GM21723 (cell line): ENCODE measurements at regions not wholly inside any gene's neighbourhood (a gene's known extent, or its start where the extent isn't known, plus 50 kb on each side); places are given as distances from the start of the nearest gene placed in this dataset.
"Not testable (repeated sequence)": the region's sequence is repeated elsewhere in the genome, so short reads cannot be mapped to it uniquely, and the experiment has no call there.

Source experiments
- ATAC-seq: cut with Tn5 transposase; IDR thresholded peaks from one replicate; pipeline ENCODE4 v1.9.1; 2021; ENCODE audit warnings: mild to moderate bottlenecking, moderate library complexity; ENCODE audit not compliant: unreplicated experiment

DNA sequence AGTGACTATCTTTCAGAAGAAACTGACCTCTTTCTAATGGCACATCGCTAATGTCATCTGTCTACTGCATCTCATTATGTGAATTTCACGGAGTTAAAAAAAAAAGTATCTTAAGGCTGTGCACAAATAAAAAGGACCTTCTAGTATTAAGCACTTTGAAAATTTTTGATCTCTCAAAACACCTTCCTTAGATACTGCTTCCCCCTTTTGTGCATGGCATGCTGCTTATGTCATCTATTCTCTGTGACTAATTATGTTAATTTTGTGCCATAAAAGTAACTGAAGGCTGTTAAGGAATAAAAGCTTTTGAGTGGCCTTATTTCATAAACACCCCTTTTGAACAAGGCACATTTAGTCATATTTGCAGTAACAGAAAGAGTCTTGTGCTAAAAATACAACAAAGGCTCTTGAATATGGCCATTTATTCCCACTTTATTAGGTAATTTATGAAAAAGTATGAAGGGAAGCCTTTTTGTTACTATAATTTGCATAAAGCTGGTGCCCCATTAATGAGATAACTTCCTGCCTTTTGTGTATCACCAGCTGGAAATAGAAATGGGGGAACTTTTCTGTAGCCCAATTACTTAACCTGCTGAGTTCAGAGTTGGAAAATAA lies 1412.0 kb upstream of the ZEB2 start:
- no peak for ATAC-seq

DNA sequence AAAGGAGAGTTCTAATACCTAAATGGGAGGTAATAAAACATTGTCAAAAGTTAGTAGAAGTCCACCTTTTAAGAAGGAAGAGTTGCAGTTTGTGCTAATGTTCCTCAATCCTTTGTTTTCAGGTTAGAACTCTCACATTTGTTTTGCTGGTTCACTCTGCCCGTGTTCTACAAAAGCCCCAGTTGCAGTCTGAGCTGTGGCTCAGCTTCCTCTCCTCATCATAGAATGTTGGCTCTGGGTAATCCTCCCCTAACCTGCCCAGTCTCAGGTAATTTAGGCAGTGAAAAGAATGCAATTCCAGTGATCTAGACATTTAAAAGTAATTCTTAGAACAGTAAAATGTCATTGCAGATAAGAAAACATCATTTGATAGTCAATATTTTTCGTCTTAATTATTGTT lies 1410.4 kb upstream of the ZEB2 start:
- ATAC-seq = no peak

DNA sequence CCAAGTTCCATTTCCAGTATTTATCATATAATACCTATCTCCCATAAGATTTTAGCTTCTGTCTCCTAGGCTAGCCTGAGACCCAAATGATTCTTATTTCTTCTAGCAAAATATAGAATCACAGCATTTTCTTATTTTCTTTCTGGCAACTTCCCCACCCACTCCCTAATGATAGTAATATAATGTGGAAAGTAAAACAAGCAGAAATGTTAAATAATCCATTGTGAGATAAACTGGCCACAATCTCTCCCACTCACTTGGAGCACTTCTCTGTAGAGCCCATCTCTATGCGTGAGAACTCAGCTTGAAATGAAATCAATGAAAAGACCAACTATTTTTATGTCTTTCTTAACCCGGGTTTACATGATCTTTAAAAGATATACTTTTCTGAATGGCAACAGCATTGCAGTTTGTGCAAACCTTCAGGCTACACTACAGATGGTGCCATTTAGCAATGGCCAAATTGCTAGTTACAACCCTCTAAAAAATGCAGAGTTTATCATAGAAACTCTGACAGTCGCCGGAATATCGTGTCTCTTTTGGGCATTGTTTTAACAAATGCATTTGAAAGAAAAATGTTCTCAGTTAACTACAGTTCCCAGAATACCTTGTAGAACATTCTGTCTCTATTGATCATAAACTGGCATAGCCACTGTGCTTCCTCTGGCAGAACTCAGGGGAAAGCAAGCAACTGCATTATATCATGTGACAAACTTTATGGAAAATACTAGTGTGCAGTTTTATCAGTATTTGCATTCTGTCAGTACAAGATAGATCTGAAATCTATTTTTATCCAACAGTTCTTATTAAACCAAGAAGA lies 1407.4 kb upstream of the ZEB2 start:
- no peak for ATAC-seq

DNA sequence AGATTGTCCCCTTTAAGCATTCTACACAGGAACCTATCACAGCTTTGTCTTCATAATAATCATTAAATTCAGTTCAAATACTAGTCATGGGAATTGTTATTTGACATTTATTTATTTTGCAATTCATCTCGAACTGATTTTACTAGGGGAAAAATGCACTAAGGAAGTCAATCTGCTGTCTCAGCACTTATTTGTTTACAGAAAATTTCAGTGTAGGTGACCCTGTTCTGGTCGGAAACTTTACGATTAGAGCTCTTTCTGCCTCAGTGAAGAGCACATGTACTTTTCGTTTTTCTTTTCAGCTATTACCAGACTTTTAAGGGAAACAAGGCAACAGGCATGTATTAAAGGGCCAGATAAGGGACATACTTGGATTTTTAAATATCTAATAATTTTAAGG lies 1405.7 kb upstream of the ZEB2 start:
- no peak for ATAC-seq

DNA sequence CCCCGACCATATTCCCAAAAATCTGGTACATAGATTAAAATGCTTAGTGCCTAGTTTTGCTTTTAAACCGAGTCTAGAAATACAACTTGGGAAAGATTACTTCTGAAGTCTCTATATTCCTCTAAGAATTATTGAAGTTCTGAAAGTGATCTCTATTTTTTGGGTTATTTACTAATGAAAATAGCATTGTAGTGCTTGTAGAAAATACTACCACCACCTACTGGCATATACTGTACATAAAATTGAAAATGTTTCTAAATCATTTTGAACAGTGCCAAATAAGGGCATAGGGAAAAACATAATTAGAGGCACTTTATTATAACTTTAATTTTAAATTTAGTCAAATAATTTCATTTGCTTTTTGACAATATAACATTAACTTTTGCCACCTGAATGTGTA lies 1399.6 kb upstream of the ZEB2 start:
- ATAC-seq = no peak

DNA sequence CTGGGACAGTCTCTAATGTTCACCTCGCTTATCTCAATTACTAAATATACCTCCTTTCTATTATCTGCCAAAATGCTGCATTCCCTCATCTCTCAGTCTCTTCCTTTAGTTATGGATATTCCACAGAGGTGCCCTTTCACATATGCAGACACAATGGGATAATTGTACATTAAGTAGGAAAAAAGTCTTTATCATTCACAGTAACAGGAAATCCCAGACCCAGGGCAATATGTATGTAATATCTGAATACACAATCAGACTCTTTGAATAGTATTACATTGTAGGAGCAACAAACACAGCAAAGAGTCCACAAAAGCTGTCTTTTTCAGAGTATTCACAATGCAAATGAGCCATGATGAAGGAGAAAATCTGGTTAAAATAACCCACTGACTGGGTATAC lies 1399.0 kb upstream of the ZEB2 start:
- ATAC-seq = no peak

DNA sequence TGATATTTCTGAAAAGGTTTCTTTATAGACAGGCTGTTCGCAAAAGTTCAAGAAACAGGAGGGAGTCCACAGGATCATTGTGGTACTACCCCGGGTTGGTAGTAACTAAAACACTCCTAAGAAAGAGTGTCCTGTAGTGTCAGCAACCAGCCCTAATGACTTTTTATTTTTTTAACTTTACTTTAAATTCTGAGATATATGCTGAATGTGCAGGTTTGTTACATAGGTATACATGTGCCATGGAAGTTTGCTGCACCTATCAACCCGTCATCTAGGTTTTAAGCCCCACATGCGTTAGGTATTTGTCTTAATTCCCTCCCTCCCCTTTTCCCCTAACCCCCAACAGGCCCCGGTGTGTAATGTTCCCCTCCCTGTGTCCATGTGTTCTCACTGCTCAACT lies 1396.9 kb upstream of the ZEB2 start:
- ATAC-seq = no peak

DNA sequence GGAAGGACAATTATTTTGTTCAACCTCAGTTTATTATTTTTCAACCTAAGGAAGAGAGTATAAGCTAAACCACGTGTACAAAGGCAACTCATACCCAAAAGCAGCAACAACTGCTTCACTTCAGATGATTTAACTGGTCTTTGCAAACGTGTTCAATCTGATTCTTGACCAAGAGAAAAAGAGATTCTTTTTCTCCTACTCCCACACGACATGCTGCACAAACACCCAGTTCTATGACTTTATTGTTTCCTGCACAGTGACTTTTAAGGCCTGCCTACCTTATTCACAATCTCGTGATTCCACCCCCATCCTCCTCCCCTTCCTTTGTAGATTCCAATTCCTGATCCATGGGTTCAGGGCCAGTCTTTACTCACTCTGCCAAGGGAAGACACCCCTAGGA lies 1394.8 kb upstream of the ZEB2 start:
- ATAC-seq = no peak

DNA sequence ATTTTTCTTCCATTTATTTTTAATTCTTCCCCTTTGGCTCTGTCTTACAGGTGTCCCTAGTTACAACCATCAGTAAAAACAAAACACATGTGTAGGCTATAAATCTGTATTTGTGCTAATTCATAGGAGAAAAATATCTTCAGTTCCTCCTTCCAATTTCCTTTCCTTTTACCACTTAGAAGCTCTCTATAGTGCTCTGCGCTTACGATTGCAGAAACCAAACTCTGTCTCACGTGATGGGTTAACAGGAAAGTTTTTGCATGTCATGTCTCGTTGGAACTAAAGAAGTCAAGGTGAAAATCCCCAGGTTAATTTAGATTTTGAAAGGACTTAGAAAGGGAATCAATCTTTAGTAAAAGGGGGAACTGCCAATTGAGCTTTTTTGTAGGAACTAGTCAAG lies 1390.5 kb upstream of the ZEB2 start:
- peak; percentile 74 for ATAC-seq

DNA sequence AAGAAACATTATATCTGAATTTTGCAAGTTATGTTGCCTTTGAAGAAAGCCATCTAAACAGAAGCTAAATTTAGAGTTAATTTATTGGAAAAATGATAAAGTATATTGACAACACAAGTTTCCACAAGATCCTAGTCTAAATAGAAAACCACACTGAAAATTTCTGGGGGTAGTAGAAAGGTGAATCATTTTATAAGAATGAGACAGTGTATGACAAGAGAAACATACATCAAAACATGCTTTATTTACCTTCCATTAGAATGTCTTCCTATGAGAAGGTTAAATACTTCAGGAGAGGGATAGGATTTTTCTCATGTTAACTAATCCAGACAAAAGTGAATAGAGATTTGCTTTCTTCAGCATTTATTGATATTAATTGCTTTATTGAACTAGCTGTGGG lies 1389.8 kb upstream of the ZEB2 start:
- ATAC-seq = no peak

DNA sequence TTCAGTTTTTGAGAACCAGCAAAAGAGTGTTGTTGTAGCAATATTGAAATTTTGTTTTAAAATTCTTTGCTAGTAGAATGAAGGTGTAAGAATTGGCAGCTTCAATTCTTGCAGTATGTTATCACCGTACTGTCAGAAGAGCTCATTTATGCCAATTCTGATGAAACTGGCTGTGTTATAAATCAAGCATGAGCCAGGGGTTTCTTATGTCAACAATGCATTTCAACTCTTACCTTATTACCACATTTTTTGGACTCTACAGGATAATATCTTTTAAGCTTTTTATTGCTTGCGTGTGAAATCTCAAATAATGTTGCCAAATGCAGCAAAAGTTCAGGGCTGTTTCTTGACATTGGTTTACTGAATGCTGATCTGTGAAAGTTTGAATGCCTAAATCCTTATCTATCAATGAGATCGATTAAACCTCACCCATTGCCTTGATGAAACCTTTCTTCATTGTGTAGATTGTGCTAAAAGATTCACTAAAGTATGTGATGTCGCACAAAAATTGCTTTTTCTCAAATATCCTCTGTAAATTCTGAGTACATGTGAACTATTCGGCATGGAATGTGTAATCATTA lies 1389.3 kb upstream of the ZEB2 start:
- ATAC-seq = no peak

DNA sequence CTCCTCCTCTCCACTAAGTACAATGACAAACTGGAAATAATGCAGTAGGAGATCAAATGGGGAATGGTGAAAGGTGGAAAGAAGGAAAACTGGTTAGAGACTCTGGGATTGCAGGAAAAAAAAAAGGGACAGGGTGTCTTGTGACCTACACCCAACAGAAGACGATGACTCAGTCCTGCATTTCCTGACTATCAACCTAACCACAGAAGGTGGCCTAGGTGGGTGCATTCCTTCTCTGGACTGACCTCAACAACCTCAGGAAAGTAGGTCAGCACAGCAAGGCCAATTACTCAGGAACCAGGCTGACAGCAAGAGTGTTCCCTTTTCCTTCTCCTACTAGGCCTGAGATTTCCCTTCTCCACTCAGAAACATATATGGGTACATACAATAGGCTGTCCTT lies 1386.4 kb upstream of the ZEB2 start:
- no peak for ATAC-seq

DNA sequence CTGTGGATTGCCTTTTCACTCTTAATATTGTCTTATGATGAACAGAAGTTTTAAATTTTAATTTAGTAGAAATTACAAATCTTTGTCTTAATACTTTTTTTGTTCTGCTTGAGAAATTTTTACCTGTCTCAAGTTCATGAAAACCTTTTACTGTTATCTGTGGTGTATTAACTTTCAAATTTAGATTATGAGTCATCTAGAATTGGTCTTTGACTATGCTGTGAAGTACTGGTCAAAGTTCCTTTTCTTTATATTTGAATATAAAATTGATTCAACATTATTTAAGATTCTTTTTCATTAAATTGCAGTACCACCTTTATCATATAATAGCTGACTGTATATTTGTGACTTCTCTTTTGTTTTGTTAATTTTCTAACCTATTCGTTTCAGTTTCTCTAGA lies 1385.5 kb upstream of the ZEB2 start:
- no peak for ATAC-seq

DNA sequence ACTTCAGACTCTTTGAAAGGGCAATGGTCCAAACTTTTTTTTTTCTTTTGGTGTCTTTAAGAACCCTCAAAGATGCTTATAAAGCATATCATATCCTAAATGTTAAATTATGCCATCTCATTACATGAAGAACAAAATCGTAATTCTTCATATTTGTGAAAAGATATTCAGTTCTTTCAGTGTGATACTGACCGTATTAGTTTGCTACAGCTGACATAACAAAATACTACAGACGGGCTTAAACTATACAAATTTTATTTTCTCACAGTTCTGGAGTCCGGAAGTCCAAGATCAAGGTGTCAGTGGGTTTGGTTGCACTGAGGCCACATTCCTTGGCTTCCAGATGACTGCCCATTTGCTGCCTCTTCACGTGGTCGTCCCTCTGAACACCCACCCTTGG lies 1377.2 kb upstream of the ZEB2 start:
- ATAC-seq = no peak

DNA sequence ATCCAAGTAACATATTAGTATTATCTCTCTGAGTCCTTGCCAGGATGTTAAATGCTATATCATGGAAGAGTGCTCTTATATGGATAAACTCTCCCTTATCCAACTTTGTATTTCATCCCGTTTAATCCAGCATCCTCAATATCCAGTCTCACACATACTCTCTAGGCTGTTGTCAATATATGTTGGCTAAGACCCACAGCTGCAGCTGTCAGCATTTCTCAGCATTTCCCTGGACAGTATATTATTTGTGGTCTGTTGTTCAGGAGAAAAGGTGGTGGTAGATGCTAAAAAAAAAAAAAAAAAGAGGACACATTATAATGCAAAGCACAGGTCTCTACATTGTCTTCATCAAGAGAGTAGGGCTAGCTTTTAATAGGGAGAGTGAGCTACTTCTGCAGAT lies 1368.0 kb upstream of the ZEB2 start:
- no peak for ATAC-seq

DNA sequence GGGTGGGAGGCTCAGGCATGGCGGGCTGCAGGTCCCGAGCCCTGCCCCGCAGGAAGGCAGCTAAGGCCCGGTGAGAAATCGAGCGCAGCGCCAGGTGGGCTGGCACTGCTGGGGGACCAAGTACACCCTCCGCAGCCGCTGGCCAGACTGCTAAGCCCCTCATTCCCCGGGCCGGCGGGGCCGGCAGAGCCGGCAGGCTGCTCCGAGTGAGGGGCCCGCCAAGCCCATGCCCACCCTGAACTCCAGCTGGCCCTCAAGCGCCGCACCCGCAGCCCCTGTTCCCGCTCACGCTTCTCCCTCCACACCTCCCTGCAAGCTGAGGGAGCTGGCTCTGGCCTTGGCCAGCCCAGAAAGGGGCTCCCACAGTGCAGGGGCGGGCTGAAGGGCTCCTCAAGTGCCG lies 1361.1 kb upstream of the ZEB2 start:
- ATAC-seq = not testable (repeated sequence)

DNA sequence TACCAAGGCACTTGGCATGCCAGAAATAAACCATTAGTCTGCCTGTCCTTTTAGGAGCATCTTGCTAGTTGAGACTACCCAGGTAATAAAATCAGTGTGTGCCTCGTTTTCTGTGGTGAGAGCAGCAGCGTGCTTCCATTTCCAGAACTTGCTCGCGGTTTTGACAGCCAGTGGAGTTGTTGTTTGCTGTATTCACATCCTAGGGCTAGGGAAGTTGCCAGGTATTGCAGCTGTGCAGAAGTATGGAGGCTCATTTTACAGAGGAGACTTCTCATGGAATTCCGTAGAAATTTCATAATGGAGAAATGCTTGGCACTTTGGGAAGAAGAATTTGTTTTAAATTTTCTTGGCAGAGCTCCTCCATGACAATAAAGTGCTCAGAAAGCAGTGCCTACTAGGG lies 1355.1 kb upstream of the ZEB2 start:
- ATAC-seq = no peak

DNA sequence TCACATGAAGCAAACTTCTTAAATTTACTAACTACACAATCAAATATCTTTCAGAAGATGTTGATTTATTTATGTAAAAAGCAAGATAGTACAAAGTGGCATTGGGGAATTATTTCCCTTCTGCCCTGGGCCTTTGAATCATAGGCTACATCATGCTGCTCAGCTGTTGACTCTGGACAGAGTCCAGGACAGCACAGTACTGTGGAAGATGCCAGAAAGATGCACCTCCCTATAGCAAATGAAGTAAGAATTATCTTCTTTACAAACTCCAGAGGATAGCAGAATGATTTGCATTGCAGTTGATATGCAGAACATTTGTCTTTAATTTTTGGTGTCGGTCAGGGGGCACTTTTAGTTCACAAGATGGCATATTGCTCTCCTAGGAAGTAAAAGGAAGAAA lies 1354.5 kb upstream of the ZEB2 start:
- no peak for ATAC-seq

DNA sequence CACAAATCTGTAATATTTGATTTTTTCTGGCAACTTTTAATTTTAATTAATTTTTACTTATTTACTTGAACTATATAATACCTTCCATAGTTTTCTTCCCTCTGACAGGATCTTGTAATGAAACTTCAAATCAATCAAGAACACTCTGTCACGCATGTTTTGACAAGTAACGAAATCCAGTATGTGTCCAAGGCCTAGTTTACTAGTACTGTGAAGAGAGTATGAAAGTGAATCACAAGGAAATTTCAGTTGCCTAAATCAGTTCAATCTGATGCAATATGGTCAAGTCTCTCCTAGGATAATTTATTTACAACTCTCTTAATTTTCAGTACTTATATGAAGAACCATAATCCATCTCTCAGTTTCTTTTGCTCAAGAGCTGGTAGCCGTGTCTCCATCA lies 1344.6 kb upstream of the ZEB2 start:
- no peak for ATAC-seq

DNA sequence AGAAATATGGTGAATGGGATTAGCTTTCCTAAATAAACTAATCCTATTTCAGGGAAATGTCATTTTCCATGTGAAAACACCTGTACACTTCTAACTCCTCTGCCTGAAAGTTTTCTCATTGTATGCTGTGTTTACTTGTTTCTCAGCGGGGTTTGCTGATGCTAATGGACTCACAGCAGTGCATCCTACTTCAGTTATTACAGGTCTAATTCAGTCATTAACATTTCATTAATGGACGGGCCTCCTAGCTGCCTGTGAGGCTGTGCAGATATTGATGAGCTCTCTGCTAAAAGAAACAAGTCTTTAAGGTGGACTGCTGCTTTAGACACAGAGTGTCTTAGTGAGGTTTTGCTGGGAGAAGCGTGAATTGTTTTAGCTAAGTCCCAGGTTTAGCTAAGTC lies 1342.0 kb upstream of the ZEB2 start:
- no peak for ATAC-seq

DNA sequence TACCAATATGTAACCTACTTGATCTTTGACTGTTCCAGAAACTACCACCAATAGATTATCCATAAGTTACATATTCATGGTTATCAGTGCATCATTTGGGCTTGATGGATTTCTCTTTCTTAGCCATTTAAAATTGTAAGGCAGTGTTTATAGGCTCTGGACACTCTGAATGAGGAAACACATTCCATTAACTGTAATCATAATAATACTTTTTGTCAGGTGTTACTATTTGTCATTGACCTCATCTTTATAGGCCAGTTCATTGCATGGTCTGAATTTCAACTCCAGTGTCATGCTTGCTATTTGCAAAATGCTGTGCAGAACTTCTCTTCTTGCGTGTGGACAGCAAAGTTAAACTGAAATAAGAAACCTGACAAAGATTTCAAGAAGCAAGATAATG lies 1340.2 kb upstream of the ZEB2 start:
- ATAC-seq = no peak

DNA sequence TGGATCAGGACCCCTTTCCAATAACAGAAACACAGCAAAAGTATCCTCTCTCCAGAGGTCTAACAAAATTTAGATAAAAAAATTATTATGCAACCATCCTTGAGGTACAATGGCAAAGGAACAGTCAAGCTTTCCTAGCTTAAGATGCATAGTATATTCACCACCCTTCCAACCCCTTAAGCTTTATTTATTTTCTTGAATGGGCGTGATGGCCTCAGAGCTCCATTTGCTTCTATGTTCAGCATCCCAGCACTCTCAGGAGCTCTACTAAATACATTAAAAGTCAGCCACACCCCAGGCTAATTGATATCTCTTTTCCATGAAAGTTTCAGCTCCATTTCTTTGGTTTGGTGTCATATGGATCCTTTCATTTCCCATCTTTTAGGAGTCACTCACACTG lies 1335.2 kb upstream of the ZEB2 start:
- no peak for ATAC-seq
